GM21381 (cell line): ENCODE measurements at regions not wholly inside any gene's neighbourhood (a gene's known extent, or its start where the extent isn't known, plus 50 kb on each side); places are given as distances from the start of the nearest gene placed in this dataset.

ENCODE experiments used
- ATAC-seq: cut with Tn5 transposase; IDR thresholded peaks from one replicate; pipeline ENCODE4 v1.9.1; 2021; ENCODE audit warnings: mild to moderate bottlenecking, moderate library complexity; ENCODE audit not compliant: unreplicated experiment

DNA sequence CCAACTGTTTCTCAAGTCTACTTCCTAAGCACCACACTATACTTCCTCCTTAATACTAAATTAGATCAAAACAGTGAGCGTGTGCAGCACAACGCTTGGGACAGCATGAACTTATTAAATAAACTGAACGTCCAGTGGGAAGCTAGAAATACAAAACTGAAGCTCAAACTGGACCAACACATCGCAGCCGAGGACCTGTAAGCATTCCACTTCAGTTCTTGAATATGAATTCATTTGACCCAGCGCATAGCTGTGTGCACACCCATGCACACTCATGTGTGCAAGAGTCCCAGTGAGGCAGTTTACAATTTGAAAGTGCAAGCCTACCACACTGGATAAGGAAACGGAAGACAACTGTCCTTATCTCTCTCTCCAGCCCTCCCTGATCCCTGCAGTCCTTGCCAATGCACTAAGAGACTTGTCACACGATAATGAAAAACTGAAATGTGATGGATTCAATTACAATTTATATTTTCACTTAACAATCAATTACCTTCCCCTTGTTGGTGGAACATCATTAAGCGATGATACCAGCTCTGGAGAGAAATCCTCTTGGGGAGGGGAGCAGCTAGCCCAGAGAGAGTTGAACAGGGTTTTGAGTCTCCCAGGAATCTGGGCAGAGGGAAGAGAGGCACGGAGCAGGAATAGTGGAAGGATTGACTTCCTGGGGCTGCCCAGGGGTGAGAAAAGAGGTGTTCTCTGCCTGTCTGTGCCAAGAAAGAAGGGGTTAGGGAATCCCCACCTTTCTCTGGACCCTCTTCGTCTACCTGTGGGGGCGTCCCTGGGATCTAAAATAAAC is 186.5 kb upstream of the KLHL29 start:
- no peak for ATAC-seq

DNA sequence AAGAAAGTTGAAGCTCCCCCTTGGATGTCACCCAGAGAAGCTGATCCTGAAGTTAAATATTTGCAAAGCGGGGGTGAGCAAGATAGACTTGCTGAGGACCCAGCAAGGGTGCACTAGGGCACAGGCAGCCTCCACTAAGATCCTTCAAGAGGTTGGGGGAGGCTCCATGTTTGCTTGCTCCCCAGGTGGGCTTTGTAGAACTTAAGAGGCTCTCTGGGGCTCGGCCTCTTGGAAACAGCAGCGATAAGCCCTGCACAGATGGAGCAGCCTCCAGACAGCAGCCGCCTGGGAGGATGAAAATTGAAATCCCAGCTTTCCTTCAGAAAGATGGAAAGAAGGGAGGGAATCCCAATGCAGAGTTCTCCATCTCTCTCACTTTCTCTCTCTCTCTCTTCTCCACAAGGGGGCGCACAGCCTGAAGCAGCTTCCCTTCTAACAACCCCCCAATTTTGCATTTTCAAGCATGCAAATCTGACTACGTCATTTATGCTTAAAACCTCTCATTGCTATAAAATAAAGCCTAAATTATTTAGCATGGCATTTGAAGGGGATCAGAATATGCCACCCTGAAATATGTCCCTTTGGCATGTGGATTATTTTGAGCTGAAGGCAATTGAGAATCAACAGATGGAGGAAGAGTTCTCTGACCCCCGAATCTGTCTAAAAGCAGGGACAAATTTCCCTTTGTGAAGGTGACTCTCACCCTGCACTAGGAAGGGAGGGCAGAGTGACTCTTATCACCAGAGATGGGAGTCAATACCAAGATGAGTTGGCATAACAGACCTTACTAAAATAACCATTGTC is 185.7 kb upstream of the KLHL29 start:
- no peak for ATAC-seq

DNA sequence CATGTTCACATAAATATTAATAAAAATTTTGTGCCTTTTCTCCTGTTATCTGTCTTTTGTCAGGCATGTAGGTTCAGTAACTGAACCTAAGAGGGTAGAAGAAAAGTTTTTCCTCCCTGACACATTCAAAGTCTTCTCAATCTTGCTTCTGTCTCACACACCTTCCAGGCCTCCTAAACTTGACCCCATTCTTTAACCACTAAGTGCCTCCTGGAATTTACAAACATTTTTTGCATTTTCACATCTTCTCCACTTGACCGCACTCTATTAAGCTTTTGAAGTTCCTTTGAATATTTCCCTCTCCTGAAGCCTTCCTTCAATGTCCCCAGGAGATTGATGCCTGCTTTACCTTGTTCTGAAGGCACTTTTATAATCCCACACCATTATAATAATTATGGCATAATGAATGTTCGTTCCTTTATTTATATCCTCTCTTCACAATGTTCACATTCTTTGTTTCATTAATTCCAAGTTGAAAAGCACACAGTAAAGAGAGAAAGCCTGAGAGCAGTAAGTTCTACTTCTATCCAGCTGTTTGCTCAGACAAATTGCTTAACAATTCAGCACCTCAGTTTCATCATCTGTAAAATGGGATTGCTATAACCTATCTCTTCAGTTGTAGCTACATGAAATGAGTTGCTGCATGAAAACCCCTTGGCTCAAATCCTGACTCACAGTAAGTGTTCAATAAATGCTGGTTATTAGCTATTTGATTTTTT is 184.8 kb upstream of the KLHL29 start:
- ATAC-seq, result no peak

- no peak for ATAC-seq
Observed at GRCh38 chr2:23200787-23201114, 184.2 kb upstream of the KLHL29 start.

DNA sequence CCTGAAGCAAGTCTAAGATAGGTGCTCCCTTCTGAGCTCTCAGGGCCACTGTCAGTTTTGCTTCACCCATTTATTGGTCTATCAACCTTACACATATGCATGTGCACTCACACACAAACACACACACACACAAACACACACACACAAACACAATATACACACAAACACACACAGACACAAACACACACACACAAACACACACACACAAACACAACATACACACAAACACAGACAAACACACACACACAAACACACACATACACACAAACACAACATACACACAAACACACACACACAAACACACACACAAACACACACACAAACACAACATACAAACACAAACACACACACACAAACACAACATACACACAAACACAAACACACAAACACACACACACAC is 181.6 kb upstream of the KLHL29 start:
- ATAC-seq, result no peak

GRCh38 chr2:23204685-23205242 is 180.2 kb upstream of the KLHL29 start:
- no peak for ATAC-seq

DNA sequence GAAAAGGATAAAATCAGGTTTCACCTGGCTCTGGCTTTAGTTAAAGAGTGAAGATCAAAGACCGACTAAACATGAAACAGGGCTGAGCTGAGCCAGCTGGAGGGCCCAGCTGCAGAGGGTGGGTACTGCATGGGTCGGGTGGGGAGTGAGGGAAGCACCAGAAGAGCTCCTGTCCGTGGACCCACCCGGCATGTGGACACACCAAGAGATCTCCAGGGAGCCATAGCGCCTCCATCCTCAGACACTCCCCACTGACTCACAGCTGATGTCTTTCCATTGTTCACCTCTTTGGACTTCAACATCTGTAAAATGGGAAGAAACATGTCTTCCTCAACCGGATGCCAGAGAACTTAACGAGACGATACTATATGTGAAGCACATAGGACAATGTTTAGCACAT is 178.3 kb upstream of the KLHL29 start:
- ATAC-seq, result no peak

DNA sequence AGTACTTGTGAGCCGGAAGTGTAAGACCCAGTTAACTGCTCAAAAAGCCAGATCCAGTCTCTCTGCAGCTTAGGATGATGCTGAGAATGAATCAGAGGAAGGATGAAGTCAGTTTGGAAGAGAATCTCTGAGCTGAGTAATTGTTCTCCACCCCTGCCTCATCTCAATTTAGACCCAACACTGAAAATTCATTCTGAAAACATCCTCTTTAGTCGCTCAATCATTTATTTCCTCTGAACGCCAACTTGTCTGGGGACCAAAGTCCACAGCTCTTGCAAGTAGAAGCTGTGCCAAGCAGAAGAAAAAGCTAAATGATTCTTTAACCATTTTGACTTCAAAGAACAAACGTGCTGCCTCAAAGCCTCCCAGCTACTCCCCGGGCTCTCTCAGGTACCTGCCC is 177.1 kb upstream of the KLHL29 start:
- ATAC-seq, result no peak

DNA sequence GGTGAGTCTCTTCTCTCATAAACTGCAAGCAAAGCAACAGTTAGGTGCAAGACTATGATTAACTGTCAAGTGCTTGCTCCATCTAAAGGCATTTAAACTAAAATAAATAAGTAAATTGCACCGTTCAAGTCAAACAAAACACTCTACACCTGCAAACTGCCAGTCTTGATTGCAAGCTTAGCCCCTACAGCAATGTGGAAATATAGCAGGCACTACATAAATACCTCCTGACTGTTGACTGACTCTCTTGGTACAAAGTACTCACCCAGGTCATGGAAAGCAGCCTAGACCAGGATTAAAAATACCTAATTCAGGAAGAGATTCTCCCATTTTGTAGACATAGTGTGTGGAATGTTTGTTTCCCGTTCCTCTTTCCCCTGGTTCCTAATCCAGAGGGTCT is 176.6 kb upstream of the KLHL29 start:
- ATAC-seq, result no peak

DNA sequence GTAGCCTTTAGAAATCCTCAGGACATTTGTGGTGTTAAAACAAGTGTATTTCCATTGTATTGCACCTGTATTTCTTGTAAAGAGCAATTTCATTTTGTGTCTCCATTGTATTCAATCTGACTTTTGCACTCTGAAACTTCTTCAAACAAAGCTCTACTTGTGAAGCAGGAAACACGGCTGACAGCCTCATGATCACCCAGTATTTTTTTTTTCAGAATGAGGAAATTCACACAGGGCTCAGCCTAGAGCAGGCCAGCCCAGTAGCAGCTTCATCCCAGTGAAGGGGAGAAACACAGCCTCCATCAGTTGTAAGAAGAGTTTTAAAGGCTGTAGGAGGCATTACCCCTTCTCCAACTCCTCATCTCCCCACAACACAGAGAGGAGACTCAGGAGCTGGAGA is 175.9 kb upstream of the KLHL29 start:
- no peak for ATAC-seq

GRCh38 chr2:23211987-23212583 is 172.9 kb upstream of the KLHL29 start:
- no peak for ATAC-seq

DNA sequence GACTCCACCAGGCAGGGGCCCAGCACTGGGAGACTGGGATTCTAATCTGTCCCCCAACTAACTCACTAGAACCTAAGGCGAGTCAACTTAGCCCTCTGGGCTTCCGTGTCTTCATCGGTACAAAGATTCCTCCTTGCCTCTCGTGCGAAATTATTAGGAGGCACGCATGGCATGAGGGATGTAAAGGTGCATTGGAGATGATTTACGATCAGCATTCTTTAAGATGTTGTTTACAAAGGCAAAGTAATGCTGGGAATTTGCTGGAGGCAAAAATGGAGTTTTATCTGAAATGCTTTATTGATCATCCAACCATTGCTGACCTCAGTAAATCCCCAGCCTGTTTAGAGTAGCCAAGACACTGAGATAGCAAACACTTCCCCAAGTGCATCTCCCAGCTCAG is 171.8 kb upstream of the KLHL29 start:
- no peak for ATAC-seq

DNA sequence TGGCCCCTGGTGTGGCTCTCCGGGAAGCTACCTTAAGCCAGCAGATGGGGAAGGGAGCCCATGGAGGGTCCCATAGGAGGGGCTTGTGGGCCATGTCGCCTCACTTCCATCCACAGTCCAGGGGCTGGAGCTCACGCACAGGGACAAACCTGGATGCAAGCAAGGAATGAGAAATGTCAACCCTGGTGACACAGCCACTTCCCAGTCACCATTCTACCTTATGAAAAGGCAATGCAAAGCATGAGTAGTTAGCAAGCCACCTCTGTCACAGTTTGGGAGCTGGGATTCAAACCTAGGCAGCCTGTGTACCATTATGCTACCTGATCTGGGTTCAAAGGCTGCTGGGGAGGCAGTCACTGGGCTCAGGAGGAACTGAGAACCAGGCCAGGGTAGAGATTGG is 170.0 kb upstream of the KLHL29 start:
- no peak for ATAC-seq

DNA sequence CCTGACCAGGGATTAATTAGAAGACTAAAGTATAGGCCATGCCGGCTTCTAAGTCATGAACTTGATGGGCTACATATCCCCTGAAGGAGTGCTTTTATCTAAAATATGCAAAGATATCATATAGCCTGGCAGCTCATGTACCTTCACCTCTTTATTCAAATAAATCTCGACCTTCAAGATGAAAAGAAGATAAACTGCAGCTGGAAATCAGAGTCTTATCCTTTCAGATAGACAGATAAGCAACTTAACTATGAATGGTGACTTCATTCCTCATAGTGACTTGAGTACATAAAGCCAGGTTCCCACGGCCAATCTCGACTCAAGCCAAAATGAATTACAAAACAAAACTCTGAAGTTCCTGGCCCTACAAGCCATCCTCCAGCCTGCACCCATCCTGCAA is 165.3 kb upstream of the KLHL29 start:
- no peak for ATAC-seq

- ATAC-seq, result no peak
Observed at GRCh38 chr2:23220513-23221094, 164.4 kb upstream of the KLHL29 start.

DNA sequence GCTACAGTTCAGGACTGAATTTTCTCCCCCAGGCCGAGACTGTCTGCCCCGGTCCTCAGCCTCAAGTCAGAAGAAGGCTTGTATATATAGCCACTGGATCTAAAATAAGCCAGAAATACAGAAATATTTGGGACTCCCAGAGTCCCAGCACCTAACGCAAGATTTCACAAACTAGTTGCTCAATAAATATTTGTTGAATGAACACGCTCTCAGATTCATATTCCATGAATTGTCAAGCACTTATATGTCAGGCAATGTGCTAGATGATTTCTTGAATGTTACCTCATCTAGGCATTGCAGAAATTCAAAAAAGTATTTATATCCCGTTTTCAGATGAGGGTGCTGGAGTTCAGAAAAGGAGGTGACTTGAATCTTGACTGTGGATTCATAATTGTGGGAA is 163.7 kb upstream of the KLHL29 start:
- ATAC-seq, result no peak

DNA sequence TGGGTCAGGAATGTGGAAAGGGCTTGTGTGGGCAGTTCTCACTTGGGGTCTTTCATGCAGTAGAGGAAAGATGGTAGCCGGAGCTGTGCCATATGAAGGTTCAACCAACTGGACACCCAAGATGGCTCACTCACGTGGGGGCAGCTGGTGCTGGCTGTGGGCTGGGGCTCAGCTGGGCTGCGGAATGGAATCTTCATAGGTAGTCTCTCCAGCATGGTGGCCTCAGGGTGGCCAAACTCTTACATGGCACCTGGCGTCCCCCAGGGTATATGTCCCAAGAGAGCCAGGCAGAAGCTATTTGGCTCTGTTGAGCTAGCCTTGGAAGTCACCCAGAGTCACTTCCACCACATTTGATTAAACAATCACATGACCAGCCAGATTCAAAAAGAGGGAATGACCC is 163.1 kb upstream of the KLHL29 start:
- no peak for ATAC-seq

DNA sequence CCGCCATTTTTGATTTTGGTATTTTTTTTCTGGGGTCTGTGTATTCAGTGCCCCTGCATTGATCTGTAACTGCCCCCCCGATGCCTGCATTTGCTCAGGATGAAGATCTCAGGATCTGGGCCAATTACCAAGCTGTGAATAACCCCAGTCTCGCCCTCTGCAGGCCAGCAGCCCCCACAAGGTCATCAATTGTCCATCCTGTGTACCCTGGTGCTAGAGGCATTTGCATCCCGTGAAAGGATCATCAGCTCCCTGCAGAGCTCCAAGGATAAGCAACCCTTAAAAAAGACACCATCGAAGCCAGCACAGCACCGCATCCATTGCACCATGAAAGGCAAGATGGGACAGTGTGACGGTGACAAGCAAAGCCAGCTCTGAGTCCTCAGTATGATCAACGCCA is 154.1 kb upstream of the KLHL29 start:
- ATAC-seq, result no peak

DNA sequence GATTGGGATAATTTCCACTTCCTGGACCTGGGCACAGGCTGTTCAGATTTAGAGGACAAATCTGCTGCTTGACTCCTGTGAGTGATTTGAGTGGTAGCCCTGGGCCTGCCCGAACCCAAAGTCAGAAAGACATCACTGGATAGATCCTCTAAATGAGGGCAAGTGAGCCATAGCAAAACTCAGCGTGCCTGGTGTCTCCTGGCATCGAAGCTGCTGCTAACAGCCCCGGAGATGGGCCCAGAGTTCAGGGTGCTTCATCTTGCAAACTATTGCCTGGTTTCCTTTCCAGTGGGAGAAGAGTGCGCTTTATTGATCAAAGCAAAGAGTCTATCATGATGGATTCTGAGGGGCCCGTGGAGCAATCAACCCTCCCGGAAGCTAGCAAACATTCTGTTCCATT is 153.1 kb upstream of the KLHL29 start:
- ATAC-seq, result no peak

GRCh38 chr2:23235292-23235691 is 149.7 kb upstream of the KLHL29 start:
- ATAC-seq, result no peak

DNA sequence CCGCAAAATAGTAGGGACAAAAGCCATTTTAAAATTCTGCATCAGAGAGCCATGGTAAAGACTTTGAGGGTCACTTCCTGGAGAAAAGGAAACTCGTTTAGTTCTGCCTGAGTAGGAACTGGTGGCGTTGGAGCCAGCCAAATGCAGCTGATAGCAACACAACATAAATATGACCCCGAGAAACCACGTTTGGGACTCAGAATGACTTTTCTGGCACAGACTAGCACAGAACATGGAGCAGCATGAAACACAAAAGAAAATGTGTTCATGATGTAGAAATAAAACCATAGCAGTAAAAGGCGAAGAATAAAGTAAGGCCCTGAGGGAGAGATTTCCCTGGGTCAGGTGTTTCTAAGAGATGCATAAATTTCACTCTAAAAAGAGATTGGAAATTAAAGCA is 149.2 kb upstream of the KLHL29 start:
- ATAC-seq, result no peak
